ENCODE measurements at regions not wholly inside any gene's neighbourhood (a gene's known extent, or its start where the extent isn't known, plus 50 kb on each side); places are given as distances from the start of the nearest gene placed in this dataset.

GRCh38 chr13:75214846-75215245 lies 267.1 kb downstream of the TBC1D4 start:
- ChIA-PET POLR2A (no interaction called here), CTCF (ENCODE audit: low intra/inter-chr PET ratio, low total read pairs) (no interaction called here)
- FAIRE-seq (no peak), DNase-seq (ENCODE audit: low spot score) (no peak), ATAC-seq (no peak)
- WGBS (ENCODE audit: low lambda C conversion rate): 0% methylated on average over 2 of the region's 2 CpGs
- peaks cover 0 to 4% of the 10 kb centered on the region in 2 experiments; a peak in 3 of 5 replicates for H3K27me3 ChIP-seq (ENCODE audit: control insufficient read depth in 1 of 2, insufficient read depth in 2 of 2, low read length in 2 of 2)
- no peaks in the 10 kb centered on the region for H3K79me2 ChIP-seq (ENCODE audit: insufficient read depth, low read length)
- H2AFZ ChIP-seq (ENCODE audit: low read length): no peak overlapping the region
- H3K9ac ChIP-seq (ENCODE audit: insufficient read depth, low read depth, low read length): no peak overlapping the region
- no peaks in the 10 kb centered on the region for H3K36me3 ChIP-seq (replicated peaks in 1 of 2; ENCODE audit: control insufficient read depth in 1 of 2, insufficient read depth in 2 of 2, low read length in 2 of 2)
- in situ Hi-C loops (cut with HindIII; ENCODE audit: extremely low pct_ligation_motif_present, low pct_unique_long_range_greater_than_20kb) (loop anchor here (5.0 to 25.0 kb wide), 4 partner anchors 653 to 1458 kb away; no protein-coding TSS in a partner anchor), intact Hi-C loops (cut with micrococcal nuclease; ENCODE audit: unreplicated experiment) (no loop called here)
- H3K27ac ChIP-seq (ENCODE audit: extremely low read length, insufficient read depth, low read length): no peak overlapping the region
- no peak overlapping the region for H3K4me3 ChIP-seq (replicated peaks in 1 of 3; ENCODE audit: insufficient read depth in 1 of 3, low read depth in 2 of 3, low read length in 3 of 3)
- H3K9me3 ChIP-seq (ENCODE audit: low read length): no peaks in the 10 kb centered on the region
- no peaks in the 10 kb centered on the region for H4K20me1 ChIP-seq (ENCODE audit: insufficient read depth, low read length)
- no peaks in the 10 kb centered on the region for H3K4me1 ChIP-seq (ENCODE audit: insufficient read depth, low read length)
- no TSS peak for BruUV-seq (replicated peaks)
- no peak overlapping the region for H3K4me2 ChIP-seq (ENCODE audit: low read depth, low read length)
- TF ChIP-seq EZH2 (conservative IDR thresholded peaks at IDR 0.05; ENCODE audit: low read depth, low read length): no peak
- TF ChIP-seq ZBTB34 (CRISPR knock-in tag; IDR thresholded peaks at IDR 0.05): no peak
- TF ChIP-seq NFRKB (IDR thresholded peaks at IDR 0.05): no peak
- no peak for TF ChIP-seq ZNF260 (CRISPR knock-in tag; IDR thresholded peaks at IDR 0.05; ENCODE audit: borderline replicate concordance, low read depth)
- TF ChIP-seq FOXO1 (CRISPR knock-in tag; IDR thresholded peaks at IDR 0.05): no peak
- no peak for TF ChIP-seq IRF9 (CRISPR knock-in tag; IDR thresholded peaks at IDR 0.05; ENCODE audit: borderline replicate concordance)
- no peak for TF ChIP-seq HMGXB4 (CRISPR knock-in tag; IDR thresholded peaks at IDR 0.05; ENCODE audit: borderline replicate concordance in 1 of 2, low read depth in 1 of 2)
- TF ChIP-seq ZNF782 (CRISPR knock-in tag; IDR thresholded peaks at IDR 0.05; ENCODE audit: borderline replicate concordance): no peak
- TF ChIP-seq ZNF274 (CRISPR knock-in tag; IDR thresholded peaks at IDR 0.05): no peak
- no peak for TF ChIP-seq PBX2 (CRISPR knock-in tag; IDR thresholded peaks at IDR 0.05)
- TF ChIP-seq CREBL2 (CRISPR knock-in tag; IDR thresholded peaks at IDR 0.05; ENCODE audit: borderline replicate concordance): no peak
- no peak for TF ChIP-seq SOX13 (IDR thresholded peaks at IDR 0.05)
- no peak for TF ChIP-seq SOX13 (CRISPR knock-in tag; conservative IDR thresholded peaks at IDR 0.05 in 1 of 2, IDR thresholded peaks at IDR 0.05 in 1 of 2)
- TF ChIP-seq TEAD2 (CRISPR knock-in tag; IDR thresholded peaks at IDR 0.05): no peak
- TF ChIP-seq ATF1 (CRISPR knock-in tag; IDR thresholded peaks at IDR 0.05): no peak
- TF ChIP-seq HNRNPH1 (optimal IDR thresholded peaks at IDR 0.05; ENCODE audit: low read depth, low read length): no peak
- TF ChIP-seq ZNF780A (CRISPR knock-in tag; IDR thresholded peaks at IDR 0.05): no peak
- TF ChIP-seq NR2F2 (IDR thresholded peaks at IDR 0.05; ENCODE audit: borderline replicate concordance, low read depth): no peak
- no peak for TF ChIP-seq AHR (CRISPR knock-in tag; IDR thresholded peaks at IDR 0.05)
